GM10248 (cell line): ENCODE measurements at regions not wholly inside any gene's neighbourhood (a gene's known extent, or its start where the extent isn't known, plus 50 kb on each side); places are given as distances from the start of the nearest gene placed in this dataset.

Source experiments
- CTCF ChIA-PET: fragments of 300-600 bp; sonication (Branson Sonifier 250); formaldehyde crosslinking; extraction: SDS; loops from one replicate; lab custom pipeline; 2021; ENCODE audit warnings: antibody characterized with exemption; lab: Yijun Ruan, JAX
- POLR2A ChIA-PET: fragments of 350-650 bp; sonication (Branson Sonifier 250); formaldehyde crosslinking; extraction: SDS; loops from one replicate; lab custom pipeline; 2020; ENCODE audit warnings: antibody characterized with exemption; lab: Yijun Ruan, JAX
- DNase-seq: peaks from one replicate; pipeline ENCODE4 v3.0.0; 2012; ENCODE audit errors: extremely low spot score
- TF ChIP-seq, protein P1 (sequence below): IDR thresholded peaks from 2 replicates; pipeline ENCODE4 v1.5.1; 2012; ENCODE audit warnings: mild to moderate bottlenecking, low read depth; ENCODE audit errors: extremely low read depth, missing control alignments, control extremely low read depth

DNA sequence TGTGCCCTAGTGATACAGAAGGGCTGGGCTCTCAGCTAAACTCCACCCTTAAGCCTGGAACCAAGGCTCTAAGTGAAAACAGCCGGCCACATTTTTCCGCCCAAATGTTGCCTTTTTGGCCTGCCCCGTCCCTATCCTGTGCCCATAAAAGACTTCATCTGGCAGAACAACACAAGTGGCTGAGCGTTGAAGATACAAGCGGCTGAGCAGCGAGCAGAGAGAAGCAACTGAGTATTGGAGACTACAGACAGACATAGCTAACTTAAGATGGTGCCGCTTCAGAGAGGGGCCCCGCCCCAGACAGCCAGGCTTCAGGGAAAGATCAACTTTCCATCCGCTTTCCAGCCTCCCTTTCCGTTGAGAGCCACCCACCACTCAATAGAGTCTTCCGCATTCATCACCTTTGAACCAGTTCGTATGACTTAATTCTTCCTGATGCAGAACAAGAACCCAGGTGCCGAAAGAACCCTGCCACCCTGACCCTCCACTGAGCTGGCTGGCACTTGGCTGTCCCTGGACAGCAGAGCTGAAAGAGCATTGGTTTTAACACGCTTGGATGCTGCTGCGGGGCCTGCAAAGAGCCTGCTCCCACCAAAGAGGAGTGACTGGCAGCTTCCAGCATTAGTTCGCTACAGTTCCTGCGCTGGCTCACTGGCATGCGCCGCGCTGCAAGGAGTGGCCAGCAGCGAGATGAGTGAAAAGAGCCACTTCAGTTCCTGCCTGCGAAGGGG lies 853.2 kb upstream of the INTU start:
- DNase-seq = no peak
- CTCF ChIA-PET = no interaction called here
- TF ChIP-seq, protein P1, sequence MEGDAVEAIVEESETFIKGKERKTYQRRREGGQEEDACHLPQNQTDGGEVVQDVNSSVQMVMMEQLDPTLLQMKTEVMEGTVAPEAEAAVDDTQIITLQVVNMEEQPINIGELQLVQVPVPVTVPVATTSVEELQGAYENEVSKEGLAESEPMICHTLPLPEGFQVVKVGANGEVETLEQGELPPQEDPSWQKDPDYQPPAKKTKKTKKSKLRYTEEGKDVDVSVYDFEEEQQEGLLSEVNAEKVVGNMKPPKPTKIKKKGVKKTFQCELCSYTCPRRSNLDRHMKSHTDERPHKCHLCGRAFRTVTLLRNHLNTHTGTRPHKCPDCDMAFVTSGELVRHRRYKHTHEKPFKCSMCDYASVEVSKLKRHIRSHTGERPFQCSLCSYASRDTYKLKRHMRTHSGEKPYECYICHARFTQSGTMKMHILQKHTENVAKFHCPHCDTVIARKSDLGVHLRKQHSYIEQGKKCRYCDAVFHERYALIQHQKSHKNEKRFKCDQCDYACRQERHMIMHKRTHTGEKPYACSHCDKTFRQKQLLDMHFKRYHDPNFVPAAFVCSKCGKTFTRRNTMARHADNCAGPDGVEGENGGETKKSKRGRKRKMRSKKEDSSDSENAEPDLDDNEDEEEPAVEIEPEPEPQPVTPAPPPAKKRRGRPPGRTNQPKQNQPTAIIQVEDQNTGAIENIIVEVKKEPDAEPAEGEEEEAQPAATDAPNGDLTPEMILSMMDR = no peak
- POLR2A ChIA-PET = no interaction called here

GRCh38 chr4:126783191-126783590 lies 849.6 kb upstream of the INTU start:
- ChIA-PET POLR2A (no interaction called here), CTCF (no interaction called here)
- DNase-seq = no peak
- TF ChIP-seq, protein P1 = no peak

DNA sequence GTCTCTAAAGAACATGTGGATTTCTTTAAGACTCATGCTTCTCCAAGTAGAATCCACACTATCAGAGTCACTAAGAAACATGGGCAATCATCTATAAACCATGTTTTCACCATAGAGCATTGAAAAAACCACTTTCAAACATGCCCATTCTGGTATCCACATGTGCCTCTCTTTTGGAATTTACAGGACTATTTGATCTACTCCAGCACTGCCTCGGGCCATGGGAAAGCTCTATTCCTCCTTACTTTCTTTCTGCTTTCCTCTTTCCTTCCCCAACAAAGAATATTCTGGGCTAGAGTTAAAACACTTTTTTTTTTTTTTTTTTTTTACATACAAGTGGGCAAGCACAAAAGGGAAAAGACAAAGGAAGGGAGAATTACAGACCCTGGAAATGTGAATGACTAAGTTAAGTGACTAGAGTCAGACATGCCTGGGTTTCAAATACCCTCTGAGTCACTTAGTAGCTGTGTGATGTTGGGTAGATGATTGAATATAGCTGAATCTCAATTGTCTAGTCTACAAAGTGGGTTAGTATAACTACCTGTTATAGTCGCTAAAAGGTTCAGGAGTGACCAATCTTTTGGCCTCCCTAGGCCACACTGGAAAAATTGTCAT lies 847.7 kb upstream of the INTU start:
- DNase-seq = no peak
- TF ChIP-seq, protein P1 = no peak
- CTCF ChIA-PET = interaction anchor here (0.8 to 1.5 kb wide), 4 partner anchors 10 to 89 kb away, joined by 3 to 6 read pairs (median 4); no protein-coding TSS in a partner anchor
- POLR2A ChIA-PET = no interaction called here

- DNase-seq = no peak
- TF ChIP-seq, protein P1 = no peak
- CTCF ChIA-PET = no interaction called here
- POLR2A ChIA-PET = no interaction called here
These were observed 842.1 kb upstream of the INTU start for GRCh38 chr4:126790633-126791032.

GRCh38 chr4:126794363-126794762 lies 838.4 kb upstream of the INTU start:
- DNase-seq = no peak
- TF ChIP-seq, protein P1 = no peak
- POLR2A ChIA-PET = no interaction called here
- CTCF ChIA-PET = no interaction called here

- CTCF ChIA-PET = no interaction called here
- no peak for DNase-seq
- POLR2A ChIA-PET = no interaction called here
- TF ChIP-seq, protein P1 = no peak
These were observed 834.5 kb upstream of the INTU start for GRCh38 chr4:126798214-126798613.
